ENCODE measurements at regions not wholly inside any gene's neighbourhood (a gene's known extent, or its start where the extent isn't known, plus 50 kb on each side); places are given as distances from the start of the nearest gene placed in this dataset.
"Not testable (repeated sequence)": the region's sequence is repeated elsewhere in the genome, so short reads cannot be mapped to it uniquely, and the experiment has no call there.

DNA sequence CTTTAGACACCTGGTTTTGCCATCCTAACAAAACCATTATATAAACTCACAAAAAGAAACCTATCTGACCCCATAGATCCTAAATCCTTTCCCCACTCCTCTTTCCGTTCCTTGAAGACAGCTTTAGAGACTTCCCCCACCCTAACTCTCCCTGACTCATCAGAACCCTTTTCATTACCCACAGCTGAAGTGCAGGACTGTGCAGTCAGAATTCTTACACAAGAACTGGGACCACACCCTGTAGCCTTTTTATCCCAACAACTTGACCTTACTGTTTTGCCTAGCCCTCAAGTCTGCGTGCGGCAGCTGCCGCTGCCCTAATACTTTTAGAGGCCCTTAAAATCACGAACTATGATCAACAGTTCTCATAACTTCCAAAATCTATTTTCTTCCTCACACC, 254.9 kb upstream of the GULP1 start:
- DNase-seq; H3K27me3 ChIP-seq; H3K27ac ChIP-seq; H3K4me3 ChIP-seq; intact Hi-C loops (cut with DNase I); H3K4me1 ChIP-seq; ATAC-seq; H3K9me3 ChIP-seq; H3K36me3 ChIP-seq: not testable (repeated sequence)

DNA sequence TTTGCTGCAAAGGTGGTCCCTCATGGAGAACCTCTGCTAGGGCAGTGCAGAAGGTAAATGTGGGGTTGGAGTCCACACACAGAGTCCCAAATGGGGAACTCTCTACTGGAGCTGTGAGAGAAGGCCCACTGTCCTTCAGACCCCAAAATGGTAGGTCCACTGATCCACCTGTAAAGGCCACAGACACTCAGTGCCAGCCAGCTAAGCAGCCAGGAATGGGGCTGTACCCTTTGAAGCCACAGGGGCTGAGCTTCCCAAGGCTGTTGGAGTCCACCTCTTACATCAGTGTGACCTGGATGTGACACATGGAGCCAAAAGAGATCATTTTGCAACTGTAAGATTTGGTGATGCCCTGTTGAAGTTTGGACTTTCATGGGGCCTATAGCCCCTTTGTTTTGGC, 252.4 kb upstream of the GULP1 start:
- Histone ChIP-seq H3K4me1 (no peaks in the 10 kb centered on the region), H3K4me3 (no peak overlapping the region), H3K27me3 (no peaks in the 10 kb centered on the region), H3K36me3 (no peaks in the 10 kb centered on the region), H3K27ac (no peak overlapping the region), H3K9me3 (no peaks in the 10 kb centered on the region)
- TF ChIP-seq, protein P1, sequence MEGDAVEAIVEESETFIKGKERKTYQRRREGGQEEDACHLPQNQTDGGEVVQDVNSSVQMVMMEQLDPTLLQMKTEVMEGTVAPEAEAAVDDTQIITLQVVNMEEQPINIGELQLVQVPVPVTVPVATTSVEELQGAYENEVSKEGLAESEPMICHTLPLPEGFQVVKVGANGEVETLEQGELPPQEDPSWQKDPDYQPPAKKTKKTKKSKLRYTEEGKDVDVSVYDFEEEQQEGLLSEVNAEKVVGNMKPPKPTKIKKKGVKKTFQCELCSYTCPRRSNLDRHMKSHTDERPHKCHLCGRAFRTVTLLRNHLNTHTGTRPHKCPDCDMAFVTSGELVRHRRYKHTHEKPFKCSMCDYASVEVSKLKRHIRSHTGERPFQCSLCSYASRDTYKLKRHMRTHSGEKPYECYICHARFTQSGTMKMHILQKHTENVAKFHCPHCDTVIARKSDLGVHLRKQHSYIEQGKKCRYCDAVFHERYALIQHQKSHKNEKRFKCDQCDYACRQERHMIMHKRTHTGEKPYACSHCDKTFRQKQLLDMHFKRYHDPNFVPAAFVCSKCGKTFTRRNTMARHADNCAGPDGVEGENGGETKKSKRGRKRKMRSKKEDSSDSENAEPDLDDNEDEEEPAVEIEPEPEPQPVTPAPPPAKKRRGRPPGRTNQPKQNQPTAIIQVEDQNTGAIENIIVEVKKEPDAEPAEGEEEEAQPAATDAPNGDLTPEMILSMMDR (IDR thresholded peaks at IDR 0.05), result no peak
- intact Hi-C loops (cut with DNase I), result no loop called here
- no peak for ATAC-seq
- DNase-seq, result no peak

DNA sequence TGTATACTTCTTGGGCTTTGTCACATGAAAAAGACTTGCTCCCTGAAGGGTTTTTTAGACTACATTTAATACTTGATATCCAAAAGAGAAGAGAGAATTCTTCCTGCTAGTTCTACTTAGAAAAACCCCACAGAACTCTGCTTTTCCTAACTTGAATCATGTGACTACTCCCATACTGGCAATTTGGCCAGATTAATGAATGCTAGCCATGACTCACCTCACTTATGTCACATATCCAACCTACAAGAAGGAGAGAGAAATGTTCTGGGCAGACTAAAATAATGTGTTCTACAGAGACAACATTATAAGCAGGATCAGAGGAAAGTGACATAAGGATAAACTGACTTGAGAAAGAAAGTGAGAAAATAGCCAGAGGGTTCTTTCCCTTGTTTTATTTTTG, 249.3 kb upstream of the GULP1 start:
- no peaks in the 10 kb centered on the region for H3K27me3 ChIP-seq
- no peak for ATAC-seq
- intact Hi-C loops (cut with DNase I), result no loop called here
- TF ChIP-seq, protein P1 (IDR thresholded peaks at IDR 0.05), result no peak
- H3K27ac ChIP-seq, result no peak overlapping the region
- no peak overlapping the region for H3K4me3 ChIP-seq
- H3K36me3 ChIP-seq, result no peaks in the 10 kb centered on the region
- H3K9me3 ChIP-seq, result no peaks in the 10 kb centered on the region
- H3K4me1 ChIP-seq, result no peaks in the 10 kb centered on the region
- no peak for DNase-seq

DNA sequence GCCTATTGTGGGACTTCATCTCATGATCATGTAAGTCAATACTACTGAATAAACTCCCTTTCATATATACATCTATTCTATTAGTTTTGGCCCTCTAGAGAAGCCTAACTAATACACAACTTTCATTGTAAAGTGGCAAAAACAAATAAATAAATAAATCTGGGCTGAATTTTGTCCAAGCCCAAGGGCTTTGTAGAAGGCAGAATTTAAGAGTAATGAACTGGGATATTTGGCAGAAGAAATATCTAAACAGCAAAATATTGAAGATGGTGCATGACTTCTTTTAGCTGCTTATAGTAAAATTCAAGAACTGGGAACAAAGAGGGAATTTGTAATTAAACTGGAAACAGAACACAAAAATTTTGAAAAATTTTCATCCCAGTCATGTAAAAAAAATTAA, 246.7 kb upstream of the GULP1 start:
- TF ChIP-seq, protein P1 (IDR thresholded peaks at IDR 0.05), result no peak
- Histone ChIP-seq H3K27me3 (no peaks in the 10 kb centered on the region), H3K27ac (no peak overlapping the region), H3K4me1 (no peaks in the 10 kb centered on the region), H3K36me3 (no peaks in the 10 kb centered on the region), H3K9me3 (no peaks in the 10 kb centered on the region), H3K4me3 (no peak overlapping the region)
- intact Hi-C loops (cut with DNase I), result no loop called here
- DNase-seq (no peak), ATAC-seq (no peak)

DNA sequence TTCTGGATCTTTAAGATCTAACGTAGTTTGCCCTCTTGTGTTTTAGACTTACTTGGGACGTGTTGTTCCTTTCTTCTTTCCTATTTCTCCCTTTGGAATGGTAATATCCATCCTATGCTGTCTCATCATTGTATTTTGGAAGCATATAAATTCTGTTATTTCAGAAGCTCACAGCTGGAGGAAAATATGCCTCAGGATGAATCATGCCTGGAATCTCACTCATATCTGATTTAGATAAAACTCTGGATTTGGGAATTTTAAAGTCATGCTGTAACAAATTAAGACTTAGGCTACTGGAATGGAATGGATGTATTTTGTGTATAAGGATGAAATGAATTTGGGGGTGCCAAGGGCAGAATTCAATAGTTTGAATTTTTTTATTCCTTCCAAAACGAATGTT, 245.2 kb upstream of the GULP1 start:
- no peak for ATAC-seq
- no peak for DNase-seq
- TF ChIP-seq, protein P1 (IDR thresholded peaks at IDR 0.05), result no peak
- no peaks in the 10 kb centered on the region for H3K36me3 ChIP-seq
- no peak overlapping the region for H3K27ac ChIP-seq
- H3K4me3 ChIP-seq, result no peak overlapping the region
- H3K9me3 ChIP-seq, result no peaks in the 10 kb centered on the region
- intact Hi-C loops (cut with DNase I), result no loop called here
- H3K4me1 ChIP-seq, result no peaks in the 10 kb centered on the region
- no peaks in the 10 kb centered on the region for H3K27me3 ChIP-seq

DNA sequence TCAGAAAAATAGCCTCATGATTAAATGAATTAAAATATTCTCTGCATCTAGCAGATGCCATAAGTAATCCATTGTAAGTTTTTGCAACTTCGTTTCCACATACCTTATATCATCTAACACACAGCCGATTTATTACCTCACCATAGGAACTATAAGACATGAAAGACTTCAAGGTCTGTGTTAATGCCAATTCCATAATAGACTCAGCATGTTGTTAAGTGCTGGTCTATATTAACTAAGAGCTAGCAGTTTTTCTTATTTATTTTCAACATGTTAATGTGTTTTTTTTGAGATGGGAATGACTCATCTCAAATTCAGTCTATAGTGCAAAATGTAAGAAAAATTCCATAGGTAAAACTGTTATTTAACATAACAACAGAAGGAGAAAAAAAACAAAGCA, 243.9 kb upstream of the GULP1 start:
- TF ChIP-seq, protein P1 (IDR thresholded peaks at IDR 0.05), result no peak

More for the DNA sequence above, 243.9 kb upstream of the GULP1 start:
- H3K36me3 ChIP-seq, result no peaks in the 10 kb centered on the region
- DNase-seq (no peak), ATAC-seq (no peak)
- no peaks in the 10 kb centered on the region for H3K4me1 ChIP-seq
- intact Hi-C loops (cut with DNase I), result no loop called here
- no peak overlapping the region for H3K4me3 ChIP-seq
- no peaks in the 10 kb centered on the region for H3K9me3 ChIP-seq
- no peaks in the 10 kb centered on the region for H3K27me3 ChIP-seq
- no peak overlapping the region for H3K27ac ChIP-seq
